Ecto neural progenitor cell (in vitro differentiated cells): ENCODE measurements at regions not wholly inside any gene's neighbourhood (a gene's known extent, or its start where the extent isn't known, plus 50 kb on each side); places are given as distances from the start of the nearest gene placed in this dataset.
"Not testable (repeated sequence)": the region's sequence is repeated elsewhere in the genome, so short reads cannot be mapped to it uniquely, and the experiment has no call there.

Source experiments
- DNase-seq: peaks from one replicate; pipeline ENCODE4 v3.0.0-alpha.2; 2018; ENCODE audit warnings: low spot score

GRCh38 chr6:126976253-126976797 lies 142.1 kb upstream of the RSPO3 start:
- DNase-seq = no peak

- no peak for DNase-seq
Measured at GRCh38 chr6:126983779-126984178, 134.7 kb upstream of the RSPO3 start.

- not testable (repeated sequence) for DNase-seq
Measured at GRCh38 chr6:126988125-126988524, 130.3 kb upstream of the RSPO3 start.

GRCh38 chr6:127000631-127001030 lies 117.8 kb upstream of the RSPO3 start:
- DNase-seq = no peak

GRCh38 chr6:127013865-127014264 lies 104.6 kb upstream of the RSPO3 start:
- no peak for DNase-seq

GRCh38 chr6:127015858-127016257 lies 102.6 kb upstream of the RSPO3 start:
- DNase-seq = no peak

- DNase-seq = no peak
Measured at GRCh38 chr6:127019828-127020227, 98.6 kb upstream of the RSPO3 start.

- DNase-seq = no peak
Measured at GRCh38 chr6:127022302-127022701, 96.2 kb upstream of the RSPO3 start.

GRCh38 chr6:127023001-127023778 lies 95.3 kb upstream of the RSPO3 start:
- no peak for DNase-seq

GRCh38 chr6:127026247-127026646 lies 92.2 kb upstream of the RSPO3 start:
- DNase-seq = no peak

- DNase-seq = no peak
Measured at GRCh38 chr6:127030111-127030510, 88.4 kb upstream of the RSPO3 start.

GRCh38 chr6:127030836-127031235 lies 87.6 kb upstream of the RSPO3 start:
- DNase-seq = no peak

GRCh38 chr6:127031511-127031910 lies 87.0 kb upstream of the RSPO3 start:
- DNase-seq = no peak

- DNase-seq = no peak
Measured at GRCh38 chr6:127032971-127033370, 85.5 kb upstream of the RSPO3 start.

- no peak for DNase-seq
Measured at GRCh38 chr6:127051571-127052260, 66.8 kb upstream of the RSPO3 start.

GRCh38 chr6:127053032-127053874 lies 65.2 kb upstream of the RSPO3 start:
- no peak for DNase-seq

GRCh38 chr6:127053875-127054235 lies 64.6 kb upstream of the RSPO3 start:
- DNase-seq = no peak

- no peak for DNase-seq
Measured at GRCh38 chr6:127058027-127058426, 60.4 kb upstream of the RSPO3 start.

- DNase-seq = no peak
Measured at GRCh38 chr6:127058936-127059335, 59.5 kb upstream of the RSPO3 start.
